ENCODE measurements at regions not wholly inside any gene's neighbourhood (a gene's known extent, or its start where the extent isn't known, plus 50 kb on each side); places are given as distances from the start of the nearest gene placed in this dataset.

- TF ChIP-seq POLR2AphosphoS5 (IDR thresholded peaks at IDR 0.05) (no peak), RAD21 (conservative IDR thresholded peaks at IDR 0.05) (no peak)
- Histone ChIP-seq H3K4me3 (ENCODE audit: low read length) (no peak overlapping the region), H3K36me3 (ENCODE audit: insufficient read depth, low read length) (no peaks in the 10 kb centered on the region), H3K27me3 (ENCODE audit: insufficient read depth, low read depth, low read length) (no peaks in the 10 kb centered on the region), H3K27ac (ENCODE audit: low read length) (no peak overlapping the region), H3K9me3 (ENCODE audit: low read length) (no peaks in the 10 kb centered on the region), H3F3A (ENCODE audit: insufficient read depth, low read length, poor library complexity, severe bottlenecking) (no peaks in the 10 kb centered on the region), H3K4me2 (ENCODE audit: low read length) (no peak overlapping the region), H3K79me2 (replicated peaks; ENCODE audit: insufficient read depth, low read length) (no peaks in the 10 kb centered on the region), H3K9ac (ENCODE audit: low read length) (no peak overlapping the region), H3K9me2 (ENCODE audit: insufficient read depth, low read length) (no peaks in the 10 kb centered on the region), H4K20me1 (ENCODE audit: insufficient read depth) (no peaks in the 10 kb centered on the region), H2AFZ (ENCODE audit: low read depth, low read length) (no peak overlapping the region)
Observed at GRCh38 chr7:53281312-53281711, 245.9 kb downstream of the POM121L12 start.

GRCh38 chr7:53292341-53292740, 256.9 kb downstream of the POM121L12 start:
- H3K9ac ChIP-seq (ENCODE audit: low read length) = no peak overlapping the region
- H3K79me2 ChIP-seq (replicated peaks; ENCODE audit: insufficient read depth, low read length) = no peaks in the 10 kb centered on the region
- no peaks in the 10 kb centered on the region for H3K27me3 ChIP-seq (ENCODE audit: insufficient read depth, low read depth, low read length)
- no peak overlapping the region for H3K27ac ChIP-seq (ENCODE audit: low read length)
- no peaks in the 10 kb centered on the region for H3K9me3 ChIP-seq (ENCODE audit: low read length)
- H4K20me1 ChIP-seq (ENCODE audit: insufficient read depth) = no peaks in the 10 kb centered on the region
- TF ChIP-seq RAD21 (conservative IDR thresholded peaks at IDR 0.05) = no peak
- no peak for TF ChIP-seq CTCF (IDR thresholded peaks at IDR 0.05; ENCODE audit: poor library complexity, severe bottlenecking)
- no peak for TF ChIP-seq EP300 (conservative IDR thresholded peaks at IDR 0.05; ENCODE audit: poor library complexity, severe bottlenecking)
- TF ChIP-seq REST (IDR thresholded peaks at IDR 0.05; ENCODE audit: borderline replicate concordance) = no peak
- no peak for TF ChIP-seq TAF1 (IDR thresholded peaks at IDR 0.05; ENCODE audit: low read depth)
- no peak for TF ChIP-seq POLR2AphosphoS5 (IDR thresholded peaks at IDR 0.05)
- no peak for TF ChIP-seq MXI1 (conservative IDR thresholded peaks at IDR 0.05; ENCODE audit: poor library complexity, severe bottlenecking)
- no peak for TF ChIP-seq EZH2 (IDR thresholded peaks at IDR 0.05; ENCODE audit: borderline replicate concordance, insufficient read depth, low read length, poor library complexity, severe bottlenecking)
- no peak for TF ChIP-seq SMC3 (conservative IDR thresholded peaks at IDR 0.05; ENCODE audit: poor library complexity)
- H2AFZ ChIP-seq (ENCODE audit: low read depth, low read length) = no peak overlapping the region
- no peak overlapping the region for H3K4me2 ChIP-seq (ENCODE audit: low read length)
- no peaks in the 10 kb centered on the region for H3K36me3 ChIP-seq (ENCODE audit: insufficient read depth, low read length)
- no peaks in the 10 kb centered on the region for H3F3A ChIP-seq (ENCODE audit: insufficient read depth, low read length, poor library complexity, severe bottlenecking)
- H3K4me3 ChIP-seq (ENCODE audit: low read length) = no peak overlapping the region
- H3K9me2 ChIP-seq (ENCODE audit: insufficient read depth, low read length) = no peaks in the 10 kb centered on the region

All from neural cell (in vitro differentiated cells).